ENCODE measurements at regions not wholly inside any gene's neighbourhood (a gene's known extent, or its start where the extent isn't known, plus 50 kb on each side); places are given as distances from the start of the nearest gene placed in this dataset.
"Not testable (repeated sequence)": the region's sequence is repeated elsewhere in the genome, so short reads cannot be mapped to it uniquely, and the experiment has no call there.

DNA sequence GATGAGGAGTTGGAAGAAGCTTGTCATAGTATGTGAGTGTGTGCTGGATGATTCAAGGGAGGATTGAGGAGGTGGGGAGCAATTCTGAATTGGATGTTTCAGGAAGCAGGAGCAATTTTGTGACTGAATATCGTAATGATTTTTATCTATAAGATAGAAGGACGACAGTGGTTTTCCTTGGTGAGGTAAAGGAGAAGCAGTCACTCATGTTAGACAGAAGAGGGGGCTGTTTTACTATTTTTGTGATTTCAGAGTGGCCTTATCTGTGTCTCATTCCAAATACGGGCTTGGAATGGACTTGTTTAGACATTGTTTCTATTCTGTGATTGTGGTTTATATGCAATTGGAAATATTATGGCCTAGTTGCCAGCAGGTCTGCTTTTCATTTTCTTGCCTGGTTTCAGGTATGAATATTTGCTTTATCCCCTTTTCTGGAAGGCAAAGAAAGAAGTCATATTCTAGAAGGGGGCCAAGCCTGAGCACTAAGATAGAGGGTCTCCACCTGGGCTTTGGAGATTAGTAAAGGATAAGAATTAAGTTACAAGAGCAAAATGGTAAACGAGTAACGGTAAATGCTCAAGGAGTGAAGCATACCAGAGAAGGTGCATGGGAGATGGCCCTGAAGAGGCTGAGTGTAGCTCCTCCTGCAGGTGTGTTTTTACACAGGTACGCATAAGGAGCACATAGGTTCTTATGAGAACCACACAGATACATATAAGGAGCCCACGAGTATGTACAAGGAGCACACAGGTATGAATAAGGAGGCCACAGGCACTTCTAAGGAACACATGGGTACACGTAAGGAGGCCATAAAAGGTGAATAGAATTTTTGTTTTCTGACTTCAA, 124.6 kb upstream of the KCNAB1 start:
- peak; percentile 21 for DNase-seq (ENCODE audit: low spot score)

DNA sequence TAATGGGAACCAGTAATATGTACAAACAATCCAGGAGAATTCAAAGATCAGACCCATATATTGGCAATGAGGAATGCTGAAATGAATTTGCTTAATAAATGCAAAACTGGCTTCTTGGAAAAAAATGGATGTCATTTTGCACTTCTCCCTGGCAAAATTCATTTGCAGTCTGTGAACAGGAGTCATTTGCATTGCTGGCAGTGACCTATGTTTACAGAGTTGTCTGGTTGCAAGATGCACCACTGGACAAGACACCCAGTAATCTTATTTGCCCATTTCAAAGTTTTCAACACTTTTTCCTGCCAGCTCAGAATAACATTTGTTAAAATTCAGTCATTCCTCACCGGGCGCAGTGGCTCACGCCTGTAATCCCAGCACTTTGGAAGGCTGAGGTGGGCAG, 123.5 kb upstream of the KCNAB1 start:
- DNase-seq (ENCODE audit: low spot score): no peak

DNA sequence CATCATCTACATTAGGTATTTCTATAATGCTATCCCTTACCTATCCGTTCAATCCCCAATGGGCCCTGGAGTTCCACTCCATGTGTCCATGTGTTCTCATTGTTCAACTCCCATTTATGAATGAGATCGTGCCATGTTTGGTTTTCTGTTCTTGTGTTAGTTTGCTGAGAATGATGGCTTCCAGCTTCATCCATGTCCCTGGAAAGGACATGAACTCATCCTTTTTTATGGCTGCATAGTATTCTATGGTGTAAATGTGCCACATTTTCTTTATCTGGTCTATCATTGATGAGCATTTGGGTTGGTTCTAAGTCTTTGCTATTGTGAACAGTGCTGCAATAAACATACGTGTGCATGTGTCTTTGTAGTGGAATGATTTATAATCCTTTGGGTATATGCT, 122.2 kb upstream of the KCNAB1 start:
- DNase-seq (ENCODE audit: low spot score): not testable (repeated sequence)

GRCh38 chr3:156005736-156006135, 114.6 kb upstream of the KCNAB1 start:
- DNase-seq (ENCODE audit: low spot score): no peak

DNA sequence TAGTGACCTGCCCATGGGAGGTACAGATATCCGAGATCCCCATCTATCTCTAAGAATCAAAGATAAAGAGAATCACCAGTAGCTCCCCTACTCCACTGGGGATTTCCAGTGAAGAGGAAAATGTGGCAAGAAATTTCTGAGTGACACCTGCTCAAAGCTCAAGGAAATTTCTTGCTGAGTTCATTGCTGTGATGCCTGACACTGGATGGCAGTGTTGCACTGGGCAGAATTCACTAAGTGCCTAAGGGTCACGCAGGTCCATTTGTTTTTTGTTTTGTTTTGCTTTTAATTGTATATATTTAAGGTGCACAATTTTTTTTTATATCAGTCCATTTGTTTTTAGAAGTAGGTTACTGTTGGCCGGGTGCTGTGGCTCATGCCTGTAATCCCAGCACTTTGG, 109.5 kb upstream of the KCNAB1 start:
- DNase-seq (ENCODE audit: low spot score): no peak

GRCh38 chr3:156014489-156014888, 105.9 kb upstream of the KCNAB1 start:
- no peak for DNase-seq (ENCODE audit: low spot score)

GRCh38 chr3:156016902-156017301, 103.5 kb upstream of the KCNAB1 start:
- no peak for DNase-seq (ENCODE audit: low spot score)

- DNase-seq (ENCODE audit: low spot score): no peak
These were observed 102.9 kb upstream of the KCNAB1 start for GRCh38 chr3:156017352-156018030.

- DNase-seq (ENCODE audit: low spot score): no peak
These were observed 95.4 kb upstream of the KCNAB1 start for GRCh38 chr3:156024904-156025533.

DNA sequence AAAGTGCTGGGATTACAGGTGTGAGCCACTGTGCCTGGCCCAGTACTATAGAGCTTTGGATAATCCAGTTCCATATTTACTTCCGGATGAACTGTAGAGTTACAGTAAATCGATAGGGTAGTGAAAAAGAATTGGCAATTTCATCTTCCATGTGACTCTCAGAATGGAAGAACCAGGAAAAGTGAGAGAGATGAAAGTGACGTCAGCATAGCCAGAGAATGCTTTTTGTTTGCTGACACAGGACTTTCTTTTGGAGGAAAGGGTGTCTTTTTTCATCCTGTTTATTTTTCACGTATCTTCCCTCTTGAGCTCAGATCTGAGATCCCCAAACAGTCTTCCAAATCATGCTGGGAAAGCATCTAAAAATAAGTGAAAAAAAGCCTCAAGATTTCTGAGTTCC, 91.2 kb upstream of the KCNAB1 start:
- no peak for DNase-seq (ENCODE audit: low spot score)

GRCh38 chr3:156030723-156031122, 89.7 kb upstream of the KCNAB1 start:
- no peak for DNase-seq (ENCODE audit: low spot score)

DNA sequence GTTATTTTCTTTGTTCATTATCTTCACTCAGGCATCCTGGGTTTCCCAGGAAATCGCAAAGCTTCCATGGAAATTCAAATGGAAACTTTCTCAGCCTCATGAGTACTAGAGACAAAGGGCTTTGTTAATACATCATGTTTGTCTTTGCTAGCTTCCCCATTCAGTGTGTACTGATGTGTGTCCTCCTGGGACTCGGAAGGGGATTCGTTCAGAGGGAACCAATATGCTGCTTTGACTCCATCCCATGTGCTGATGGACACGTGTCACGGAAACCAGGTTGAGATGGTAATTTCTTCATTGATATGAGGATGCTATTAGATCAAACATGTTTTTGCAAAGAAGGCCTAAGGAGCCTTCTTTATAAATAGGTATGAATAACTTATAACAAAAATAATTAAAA, 87.0 kb upstream of the KCNAB1 start:
- no peak for DNase-seq (ENCODE audit: low spot score)

DNA sequence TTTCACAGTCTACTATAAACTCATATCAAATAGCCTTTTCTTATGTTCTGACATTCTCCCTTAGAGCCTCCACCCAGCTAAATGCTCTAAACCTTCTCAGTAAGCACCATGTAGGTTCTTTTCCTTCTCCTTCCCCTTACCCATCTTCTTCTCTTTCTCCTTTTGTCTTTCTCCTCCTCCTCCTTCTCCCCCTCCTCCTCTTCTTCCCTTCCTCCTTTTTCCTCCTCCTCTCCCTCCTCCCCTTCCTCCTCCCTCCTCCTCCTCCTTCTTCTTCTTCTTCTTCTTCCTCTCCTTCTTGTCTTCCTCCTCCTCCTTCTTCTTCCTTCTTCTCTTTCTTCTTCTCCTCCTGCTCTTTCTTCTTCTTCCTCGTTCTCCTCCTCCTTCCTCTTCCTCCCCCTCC, 85.2 kb upstream of the KCNAB1 start:
- no peak for DNase-seq (ENCODE audit: low spot score)

- no peak for DNase-seq (ENCODE audit: low spot score)
These were observed 83.9 kb upstream of the KCNAB1 start for GRCh38 chr3:156036258-156037053.

DNA sequence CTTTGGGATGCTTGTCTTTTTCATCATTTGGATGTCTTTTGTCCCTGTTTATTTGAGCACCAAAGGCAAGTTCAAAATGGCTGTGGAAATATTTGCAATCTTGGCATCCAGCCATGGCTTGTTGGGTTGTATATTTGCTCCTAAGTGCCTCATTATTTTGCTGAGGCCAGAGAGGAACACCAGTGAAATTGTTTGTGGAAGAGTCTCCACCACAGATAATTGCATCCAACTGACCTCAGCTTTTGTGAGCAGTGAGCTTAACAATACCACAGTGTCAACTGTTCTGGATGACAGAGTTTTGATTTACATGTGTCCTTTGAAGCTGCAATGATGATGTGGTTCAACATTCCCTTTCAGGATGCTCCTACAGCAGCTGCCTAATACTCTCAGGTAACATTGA, 83.0 kb upstream of the KCNAB1 start:
- no peak for DNase-seq (ENCODE audit: low spot score)

DNA sequence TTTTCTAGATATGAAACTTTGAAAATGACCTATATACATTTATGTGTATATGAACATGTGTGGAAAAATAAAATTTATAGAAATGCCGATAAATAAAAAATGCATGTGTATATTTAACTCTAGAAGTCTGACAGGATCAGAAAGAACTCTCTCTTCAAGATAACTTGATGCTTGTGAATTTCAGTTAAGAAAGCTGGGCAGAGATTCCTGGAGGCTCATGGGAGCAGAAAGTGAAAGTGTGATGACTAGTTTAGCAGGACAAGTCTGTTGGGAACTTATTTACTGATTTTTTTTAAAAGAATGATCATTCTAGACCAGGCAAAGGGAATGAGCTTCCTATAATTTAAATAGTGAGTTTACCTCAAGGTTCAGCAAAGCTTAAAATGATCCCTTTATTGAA, 81.5 kb upstream of the KCNAB1 start:
- no peak for DNase-seq (ENCODE audit: low spot score)

GRCh38 chr3:156040041-156040440, 80.3 kb upstream of the KCNAB1 start:
- no peak for DNase-seq (ENCODE audit: low spot score)

- DNase-seq (ENCODE audit: low spot score): not testable (repeated sequence)
These were observed 79.0 kb upstream of the KCNAB1 start for GRCh38 chr3:156041216-156041841.

GRCh38 chr3:156041856-156042255, 78.5 kb upstream of the KCNAB1 start:
- not testable (repeated sequence) for DNase-seq (ENCODE audit: low spot score)

DNA sequence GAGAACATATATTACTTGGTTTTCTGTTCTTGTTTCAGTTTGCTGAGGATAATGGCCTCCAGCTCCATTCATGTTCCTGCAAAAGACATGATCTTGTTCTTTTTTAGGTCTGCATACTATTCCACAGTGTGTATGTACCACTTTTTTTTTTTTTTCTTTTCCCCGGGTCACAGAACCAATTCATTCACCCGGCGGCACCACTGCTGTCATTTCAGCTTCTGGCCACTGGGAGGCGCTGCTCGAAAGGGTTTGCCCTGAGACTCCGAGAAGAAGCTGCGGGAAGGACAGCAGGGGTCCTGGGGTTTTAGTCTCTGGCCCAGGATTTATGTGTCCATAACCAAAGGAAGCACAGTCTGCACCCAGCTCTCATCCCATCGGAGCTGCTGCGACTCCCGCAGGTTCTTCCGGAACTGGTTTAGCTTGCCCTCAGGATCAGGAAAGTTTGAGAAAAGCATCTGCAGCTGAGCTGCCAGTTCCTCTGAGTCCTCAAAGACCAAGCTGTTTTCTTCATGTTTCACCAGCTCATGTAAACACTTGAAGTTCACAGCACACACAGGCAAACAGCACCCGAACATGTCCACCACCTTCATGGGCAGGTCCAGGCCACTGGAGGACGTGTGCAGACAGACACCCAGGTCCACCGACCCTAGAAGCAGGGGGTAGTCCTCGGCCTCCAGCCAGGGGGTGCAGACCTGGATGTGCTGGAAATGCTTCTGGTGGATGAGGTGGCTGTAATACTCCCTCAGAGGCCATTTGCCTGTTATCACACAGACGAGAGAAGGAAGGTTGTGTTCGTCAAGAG, 76.3 kb upstream of the KCNAB1 start:
- not testable (repeated sequence) for DNase-seq (ENCODE audit: low spot score)

DNA sequence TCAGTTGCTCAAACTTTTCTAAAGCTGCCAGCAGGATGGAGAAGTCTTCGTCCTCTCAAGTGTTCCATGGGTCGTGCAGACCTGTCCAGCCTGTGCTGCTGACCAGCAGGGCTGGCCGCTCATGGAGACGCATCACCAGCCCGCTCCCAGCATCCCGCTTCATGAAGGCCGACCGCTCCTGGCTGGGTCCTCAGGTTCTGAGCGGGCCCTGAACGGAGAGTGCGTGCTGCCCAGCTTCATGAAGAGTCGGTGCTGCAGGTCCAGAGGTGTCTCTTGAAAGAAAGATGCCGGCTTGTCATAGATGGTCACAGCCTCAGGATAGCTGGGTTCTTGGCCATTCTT, 75.8 kb upstream of the KCNAB1 start:
- no peak for DNase-seq (ENCODE audit: low spot score)

Data from kidney capillary endothelial cell (primary cell).